Activated T-helper 1 cell treated with anti-CD3 and anti-CD28 coated beads, Interleukin-12 subunit alpha, Interleukin-12 subunit beta, Interleukin-2, Interleukin-4 antibody, amounts not matched to agents 30 ng/mL and 10 ng/mL and 1 ng/mL, durations not matched to agents 14 hours and 24 hours and 36 hours (primary cell): ENCODE measurements at regions not wholly inside any gene's neighbourhood (a gene's known extent, or its start where the extent isn't known, plus 50 kb on each side); places are given as distances from the start of the nearest gene placed in this dataset.
"Not testable (repeated sequence)": the region's sequence is repeated elsewhere in the genome, so short reads cannot be mapped to it uniquely, and the experiment has no call there.

Source experiments
- DNase-seq: peaks from one replicate; pipeline ENCODE4 v3.0.0; 2021; ENCODE audit warnings: low spot score
- H3K27ac Mint-ChIP-seq: one replicate; pipeline ENCODE4 v1.8.0; 2021; ENCODE audit warnings: mild to moderate bottlenecking, mixed read lengths
- H3K27me3 Mint-ChIP-seq: one replicate; pipeline ENCODE4 v1.8.0; 2022; ENCODE audit warnings: mild to moderate bottlenecking, moderate library complexity, mixed read lengths; ENCODE audit not compliant: insufficient read depth
- H3K36me3 Mint-ChIP-seq: one replicate; pipeline ENCODE4 v1.8.0; 2021; ENCODE audit warnings: low read depth, mixed read lengths
- H3K4me1 Mint-ChIP-seq: one replicate; pipeline ENCODE4 v1.8.0; 2021; ENCODE audit warnings: low read depth, mixed read lengths
- H3K4me3 Mint-ChIP-seq: one replicate; pipeline ENCODE4 v1.8.0; 2021; ENCODE audit warnings: mild to moderate bottlenecking, moderate library complexity, mixed read lengths
- H3K9me3 Mint-ChIP-seq: one replicate; pipeline ENCODE4 v1.8.0; 2021; ENCODE audit warnings: mixed read lengths
- intact Hi-C: fragments of 100-400 bp; cut with micrococcal nuclease; formaldehyde crosslinking; loops from one replicate; pipeline ENCODE4 v1.15.1; 2024

- Mint-ChIP-seq H3K4me1 (no peaks in the 10 kb centered on the region), H3K9me3 (no peaks in the 10 kb centered on the region), H3K27me3 (no peaks in the 10 kb centered on the region), H3K36me3 (no peaks in the 10 kb centered on the region), H3K4me3 (no peak overlapping the region), H3K27ac (no peak overlapping the region)
- intact Hi-C loops = no loop called here
- DNase-seq = no peak
Observed at GRCh38 chr5:135776457-135776856, 58.0 kb upstream of the SLC25A48 start.

GRCh38 chr5:135761746-135762145 is 72.7 kb upstream of the SLC25A48 start:
- Mint-ChIP-seq H3K36me3 (no peaks in the 10 kb centered on the region), H3K9me3 (no peaks in the 10 kb centered on the region), H3K4me3 (no peak overlapping the region), H3K27ac (no peak overlapping the region), H3K4me1 (no peaks in the 10 kb centered on the region), H3K27me3 (no peaks in the 10 kb centered on the region)
- intact Hi-C loops = no loop called here
- no peak for DNase-seq

GRCh38 chr5:135759149-135759784 is 75.2 kb upstream of the SLC25A48 start:
- intact Hi-C loops = loop anchor here (10.0 kb wide), 1 partner anchor 46 kb away; no protein-coding TSS in a partner anchor
- DNase-seq = no peak
- Mint-ChIP-seq H3K4me3 (no peak overlapping the region), H3K27me3 (no peaks in the 10 kb centered on the region), H3K27ac (no peak overlapping the region), H3K9me3 (no peaks in the 10 kb centered on the region), H3K36me3 (no peaks in the 10 kb centered on the region), H3K4me1 (no peaks in the 10 kb centered on the region)

GRCh38 chr5:135753990-135754389 is 80.5 kb upstream of the SLC25A48 start:
- H3K27ac Mint-ChIP-seq = no peak overlapping the region
- DNase-seq = no peak
- H3K4me1 Mint-ChIP-seq = no peaks in the 10 kb centered on the region
- no peaks in the 10 kb centered on the region for H3K36me3 Mint-ChIP-seq
- H3K4me3 Mint-ChIP-seq = no peak overlapping the region
- H3K9me3 Mint-ChIP-seq = no peaks in the 10 kb centered on the region
- intact Hi-C loops = loop anchor here (10.0 kb wide), 1 partner anchor 51 kb away; no protein-coding TSS in a partner anchor
- no peaks in the 10 kb centered on the region for H3K27me3 Mint-ChIP-seq

GRCh38 chr5:135750506-135750905 is 84.0 kb upstream of the SLC25A48 start:
- H3K4me3 Mint-ChIP-seq = no peak overlapping the region
- no peaks in the 10 kb centered on the region for H3K36me3 Mint-ChIP-seq
- peaks cover 1% of the 10 kb centered on the region for H3K27me3 Mint-ChIP-seq
- no peaks in the 10 kb centered on the region for H3K9me3 Mint-ChIP-seq
- DNase-seq = no peak
- H3K27ac Mint-ChIP-seq = no peak overlapping the region
- intact Hi-C loops = loop anchor here (10.0 kb wide), 1 partner anchor 54 kb away; no protein-coding TSS in a partner anchor
- H3K4me1 Mint-ChIP-seq = no peaks in the 10 kb centered on the region

GRCh38 chr5:135747824-135748223 is 86.6 kb upstream of the SLC25A48 start:
- Mint-ChIP-seq H3K36me3 (no peaks in the 10 kb centered on the region), H3K27me3 (peaks cover 1% of the 10 kb centered on the region), H3K4me1 (no peaks in the 10 kb centered on the region), H3K9me3 (no peaks in the 10 kb centered on the region), H3K27ac (no peak overlapping the region), H3K4me3 (no peak overlapping the region)
- intact Hi-C loops = no loop called here
- DNase-seq = no peak

GRCh38 chr5:135745897-135746500 is 88.5 kb upstream of the SLC25A48 start:
- Mint-ChIP-seq H3K4me3 (no peak overlapping the region), H3K9me3 (no peaks in the 10 kb centered on the region), H3K4me1 (no peaks in the 10 kb centered on the region), H3K27me3 (peaks cover 1% of the 10 kb centered on the region), H3K27ac (no peak overlapping the region), H3K36me3 (no peaks in the 10 kb centered on the region)
- intact Hi-C loops = no loop called here
- DNase-seq = no peak

- Mint-ChIP-seq H3K27ac (no peak overlapping the region), H3K27me3 (peaks cover 1% of the 10 kb centered on the region), H3K9me3 (no peaks in the 10 kb centered on the region)
Observed at GRCh38 chr5:135743705-135744411, 90.6 kb upstream of the SLC25A48 start.

GRCh38 chr5:135743181-135743580 is 91.3 kb upstream of the SLC25A48 start:
- Mint-ChIP-seq H3K27ac (no peak overlapping the region), H3K4me3 (no peak overlapping the region), H3K4me1 (no peaks in the 10 kb centered on the region), H3K36me3 (no peaks in the 10 kb centered on the region), H3K9me3 (no peaks in the 10 kb centered on the region), H3K27me3 (peaks cover 1% of the 10 kb centered on the region)
- intact Hi-C loops = no loop called here
- no peak for DNase-seq

More at GRCh38 chr5:135743705-135744411, 90.6 kb upstream of the SLC25A48 start:
- H3K4me3 Mint-ChIP-seq = no peak overlapping the region
- intact Hi-C loops = no loop called here
- no peak for DNase-seq
- no peaks in the 10 kb centered on the region for H3K36me3 Mint-ChIP-seq
- no peaks in the 10 kb centered on the region for H3K4me1 Mint-ChIP-seq

- H3K27ac Mint-ChIP-seq, DNase-seq, H3K4me3 Mint-ChIP-seq, H3K36me3 Mint-ChIP-seq, intact Hi-C loops, H3K27me3 Mint-ChIP-seq, H3K9me3 Mint-ChIP-seq, H3K4me1 Mint-ChIP-seq: not testable (repeated sequence)
Observed at GRCh38 chr5:135742240-135742639, 92.2 kb upstream of the SLC25A48 start.

- Mint-ChIP-seq H3K27me3 (no peaks in the 10 kb centered on the region), H3K36me3 (no peaks in the 10 kb centered on the region), H3K27ac (no peak overlapping the region), H3K4me3 (no peak overlapping the region), H3K4me1 (no peaks in the 10 kb centered on the region), H3K9me3 (no peaks in the 10 kb centered on the region)
- intact Hi-C loops = no loop called here
- no peak for DNase-seq
Observed at GRCh38 chr5:135741040-135741439, 93.4 kb upstream of the SLC25A48 start.

GRCh38 chr5:135740475-135740874 is 94.0 kb upstream of the SLC25A48 start:
- Mint-ChIP-seq H3K27me3 (peaks cover 3% of the 10 kb centered on the region), H3K4me3 (no peak overlapping the region), H3K4me1 (no peaks in the 10 kb centered on the region), H3K9me3 (no peaks in the 10 kb centered on the region), H3K36me3 (no peaks in the 10 kb centered on the region), H3K27ac (no peak overlapping the region)
- no peak for DNase-seq
- intact Hi-C loops = no loop called here

- Mint-ChIP-seq H3K9me3 (no peaks in the 10 kb centered on the region), H3K27ac (no peak overlapping the region), H3K4me3 (no peak overlapping the region), H3K27me3 (peaks cover 3% of the 10 kb centered on the region), H3K36me3 (no peaks in the 10 kb centered on the region), H3K4me1 (no peaks in the 10 kb centered on the region)
- no peak for DNase-seq
- intact Hi-C loops = no loop called here
Observed at GRCh38 chr5:135739383-135739981, 95.0 kb upstream of the SLC25A48 start.
